Esophagus muscularis mucosa (tissue), 4 donors: ENCODE measurements at regions not wholly inside any gene's neighbourhood (a gene's known extent, or its start where the extent isn't known, plus 50 kb on each side); places are given as distances from the start of the nearest gene placed in this dataset.

ENCODE experiments used
- DNase-seq: peaks from one replicate; pipeline ENCODE4 v3.0.0-alpha.2; 2017; ENCODE audit errors: extremely low spot score
- H3K27ac ChIP-seq, 4 donors: fragments of 200-600 bp; sonication (generic); replicated peaks in 1 of 4; 1 replicate in 3 of 4; 2 replicates in 1 of 4; pipeline ENCODE4 v1.5.1; 2016 to 2019; ENCODE audit warnings: mild to moderate bottlenecking in 1 of 4
- H3K27me3 ChIP-seq, 4 donors: fragments of 200-600 bp; sonication (generic); one replicate each; pipeline versions ENCODE4 v1.5.1 to v1.6.0; 2016 to 2019
- H3K36me3 ChIP-seq, 4 donors: fragments of 200-600 bp; sonication (generic); one replicate each; pipeline ENCODE4 v1.5.1; 2016 to 2019
- H3K4me1 ChIP-seq, 4 donors: fragments of 200-600 bp; sonication (generic); one replicate each; pipeline ENCODE4 v1.5.1; 2016 to 2019
- H3K4me3 ChIP-seq, 4 donors: fragments of 200-600 bp; sonication (generic); 1 replicate in 2 of 4; 2 replicates in 2 of 4; pipeline ENCODE4 v1.5.1; 2016 to 2019; ENCODE audit warnings: mild to moderate bottlenecking in 4 of 4, moderate library complexity in 1 of 4
- H3K9me3 ChIP-seq, 4 donors: fragments of 200-600 bp; sonication (generic); 1 replicate in 3 of 4; 2 replicates in 1 of 4; pipeline ENCODE4 v1.5.1; 2016 to 2019
- CTCF ChIP-seq, 3 experiments: fragments of 200-600 bp in 2 of 3; fragments of 450-650 bp in 1 of 3; sonication (generic) in 2 of 3; IDR thresholded peaks; one replicate each; pipeline ENCODE4 v1.5.1; 2017 to 2019; ENCODE audit warnings: antibody characterized with exemption in 3 of 3, mild to moderate bottlenecking in 2 of 3, moderate library complexity in 1 of 3
- EP300 ChIP-seq: sonication (generic); formaldehyde crosslinking; IDR thresholded peaks from one replicate; pipeline ENCODE4 v1.6.1; 2017; ENCODE audit warnings: antibody characterized with exemption
- POLR2A ChIP-seq: fragments of 450-650 bp; IDR thresholded peaks from one replicate; pipeline ENCODE4 v1.6.1; 2017; ENCODE audit warnings: antibody characterized with exemption, moderate library complexity, mild to moderate bottlenecking, low read depth
- POLR2AphosphoS5 ChIP-seq, 2 donors: sonication (generic); formaldehyde crosslinking; IDR thresholded peaks; one replicate each; pipeline ENCODE4 v1.6.1; 2017; ENCODE audit warnings: antibody characterized with exemption in 2 of 2
- WGBS: methylation state at CpG from one replicate; pipeline ENCODE4 v1.1.5; 2018; 5-methylcytosine and 5-hydroxymethylcytosine counted together
- intact Hi-C: fragments of 100-400 bp; cut with DNase I; formaldehyde crosslinking; loops from one replicate; pipeline ENCODE4 v1.15.1; 2023

GRCh38 chr18:71951001-71951400 lies 593.1 kb downstream of the CBLN2 start:
- Histone ChIP-seq H3K4me1 (no peaks in the 10 kb centered on the region), H3K9me3 (no peaks in the 10 kb centered on the region), H3K36me3 (no peaks in the 10 kb centered on the region), H3K27me3 (no peaks in the 10 kb centered on the region), H3K4me3 (no peak overlapping the region), H3K27ac (no peak overlapping the region)
- TF ChIP-seq POLR2AphosphoS5 (IDR thresholded peaks at IDR 0.05), result no peak
- no peak for TF ChIP-seq POLR2A
- no peak for TF ChIP-seq CTCF (IDR thresholded peaks at IDR 0.05)
- no peak for TF ChIP-seq EP300
- intact Hi-C loops, result no loop called here
- DNase-seq, result no peak
- 83% methylated on average over 5 of the region's 6 CpGs for WGBS

GRCh38 chr18:71942433-71942832 lies 601.7 kb downstream of the CBLN2 start:
- TF ChIP-seq POLR2AphosphoS5 (IDR thresholded peaks at IDR 0.05) (no peak), CTCF (IDR thresholded peaks at IDR 0.05) (no peak), POLR2A (no peak)
- WGBS, result 78% methylated on average over 1 of the region's 1 CpG
- Histone ChIP-seq H3K27me3 (no peaks in the 10 kb centered on the region), H3K4me3 (no peak overlapping the region), H3K27ac (no peak overlapping the region), H3K4me1 (no peaks in the 10 kb centered on the region), H3K36me3 (no peaks in the 10 kb centered on the region), H3K9me3 (no peaks in the 10 kb centered on the region)
- no peak for DNase-seq
- intact Hi-C loops, result no loop called here

GRCh38 chr18:71939483-71939882 lies 604.7 kb downstream of the CBLN2 start:
- Histone ChIP-seq H3K4me1 (no peaks in the 10 kb centered on the region), H3K27ac (no peak overlapping the region), H3K9me3 (no peaks in the 10 kb centered on the region), H3K36me3 (no peaks in the 10 kb centered on the region), H3K27me3 (no peaks in the 10 kb centered on the region), H3K4me3 (no peak overlapping the region)
- intact Hi-C loops, result no loop called here
- no peak for TF ChIP-seq CTCF (IDR thresholded peaks at IDR 0.05)
- no peak for TF ChIP-seq POLR2AphosphoS5 (IDR thresholded peaks at IDR 0.05)
- no peak for TF ChIP-seq EP300
- TF ChIP-seq POLR2A, result no peak
- no peak for DNase-seq

- intact Hi-C loops, result no loop called here
- no peak for DNase-seq
- Histone ChIP-seq H3K4me1 (no peaks in the 10 kb centered on the region), H3K9me3 (no peaks in the 10 kb centered on the region), H3K27ac (no peak overlapping the region), H3K4me3 (no peak overlapping the region), H3K27me3 (no peaks in the 10 kb centered on the region), H3K36me3 (no peaks in the 10 kb centered on the region)
- 59% methylated on average over 2 of the region's 2 CpGs for WGBS
- TF ChIP-seq POLR2A, result no peak
- no peak for TF ChIP-seq POLR2AphosphoS5 (IDR thresholded peaks at IDR 0.05)
- no peak for TF ChIP-seq CTCF (IDR thresholded peaks at IDR 0.05)
- TF ChIP-seq EP300, result no peak
These were observed 607.4 kb downstream of the CBLN2 start for GRCh38 chr18:71936744-71937143.

GRCh38 chr18:71919211-71919610 lies 624.9 kb downstream of the CBLN2 start:
- H3K27ac ChIP-seq, result no peak overlapping the region
- no peaks in the 10 kb centered on the region for H3K4me1 ChIP-seq
- 66% methylated on average over 2 of the region's 3 CpGs for WGBS
- no peak for TF ChIP-seq POLR2AphosphoS5 (IDR thresholded peaks at IDR 0.05)
- no peak for TF ChIP-seq POLR2A
- peaks cover 0 to 18% (median 0%) of the 10 kb centered on the region in 4 donors for H3K9me3 ChIP-seq
- DNase-seq, result no peak
- no peaks in the 10 kb centered on the region for H3K27me3 ChIP-seq
- intact Hi-C loops, result no loop called here
- no peak overlapping the region for H3K4me3 ChIP-seq
- no peaks in the 10 kb centered on the region for H3K36me3 ChIP-seq
